Stimulated activated CD4-positive, alpha-beta T cell treated with anti-CD3 and anti-CD28 coated beads, Interleukin-2, amount 100 ng/mL, for 4 hours (primary cell): ENCODE measurements at regions not wholly inside any gene's neighbourhood (a gene's known extent, or its start where the extent isn't known, plus 50 kb on each side); places are given as distances from the start of the nearest gene placed in this dataset.

ENCODE experiments used
- DNase-seq: peaks from one replicate; pipeline ENCODE4 v3.0.0-alpha.2; 2020; ENCODE audit warnings: low read depth

GRCh38 chr17:33352526-33352925 is 59.4 kb upstream of the ASIC2 start:
- DNase-seq: no peak

DNA sequence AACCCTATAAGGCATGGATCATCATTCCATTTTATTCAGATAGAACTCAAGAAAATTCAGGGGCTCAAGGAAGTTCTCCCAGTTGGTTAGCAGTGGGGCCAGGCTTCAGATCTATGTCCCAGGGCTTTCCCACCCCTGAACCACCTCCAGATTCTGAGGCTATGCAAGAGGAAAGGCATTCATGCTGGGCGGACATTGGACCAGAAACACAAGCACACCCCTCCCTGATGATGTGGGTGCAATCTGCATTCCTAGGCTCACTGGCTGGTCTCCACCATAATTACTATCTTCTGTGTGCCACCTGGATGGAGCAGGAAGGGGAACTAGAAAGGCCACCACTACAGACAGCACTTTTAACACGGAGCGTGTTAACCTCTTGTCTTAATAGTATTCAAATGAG is 63.2 kb upstream of the ASIC2 start:
- no peak for DNase-seq

DNA sequence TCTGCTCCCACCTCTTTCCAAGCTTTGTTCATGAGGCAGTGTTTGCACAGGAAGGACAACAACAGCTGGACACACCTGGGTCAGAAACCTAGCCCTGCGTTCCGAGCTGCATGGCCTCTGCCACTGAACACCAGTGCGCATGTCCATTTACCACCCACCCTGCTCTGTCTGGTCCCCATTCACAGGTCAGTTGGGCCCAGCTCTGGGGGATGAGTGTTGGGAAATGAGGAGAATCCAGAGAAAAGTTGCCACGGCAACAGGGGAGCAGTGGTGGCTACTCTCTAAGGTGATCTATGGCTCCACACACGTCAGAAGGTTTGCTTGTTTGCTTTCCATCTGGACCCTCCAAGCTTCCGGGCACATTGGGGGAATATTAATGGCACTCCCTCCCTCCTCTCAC is 70.4 kb upstream of the ASIC2 start:
- DNase-seq: no peak

DNA sequence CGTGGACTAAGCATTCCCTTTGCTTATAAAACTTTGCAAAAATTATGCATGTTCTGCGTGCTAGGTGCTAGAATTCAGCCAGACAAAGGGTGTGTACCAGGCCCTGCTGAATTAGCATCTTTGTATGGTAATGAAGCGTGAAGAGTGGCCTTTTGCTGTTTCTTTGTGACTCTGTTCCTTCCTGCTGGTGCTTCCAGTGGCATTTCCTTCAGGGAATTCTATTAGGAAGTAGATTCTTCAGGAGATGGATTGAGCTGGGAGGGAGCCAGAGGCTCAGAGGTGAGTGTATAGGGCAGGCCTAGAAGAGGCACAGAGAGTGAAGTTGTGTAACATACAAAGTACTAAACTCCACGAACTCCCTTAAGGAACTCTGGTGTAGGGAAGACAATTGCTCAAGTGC is 73.9 kb upstream of the ASIC2 start:
- no peak for DNase-seq

DNA sequence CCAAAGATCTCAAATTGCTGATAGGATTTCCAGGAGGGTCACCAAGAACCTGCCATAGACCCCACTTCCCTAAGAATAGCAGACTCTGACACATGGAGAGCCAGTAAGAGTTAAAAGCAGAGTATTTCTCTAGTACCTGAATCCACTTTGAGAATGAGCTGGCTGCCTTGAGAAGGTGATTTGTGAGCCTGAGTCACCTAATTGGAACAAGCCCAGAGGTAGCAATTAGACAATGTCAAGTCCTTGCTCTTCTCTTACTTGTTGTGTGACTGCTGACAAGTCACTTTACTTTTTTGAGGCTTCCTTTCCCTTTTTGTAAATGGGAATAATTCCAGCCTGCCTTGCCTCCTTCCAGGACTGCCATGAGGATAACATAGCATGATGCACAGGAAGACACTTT is 76.1 kb upstream of the ASIC2 start:
- no peak for DNase-seq

- no peak for DNase-seq
These were observed 76.8 kb upstream of the ASIC2 start for GRCh38 chr17:33369876-33370275.

GRCh38 chr17:33370401-33370800 is 77.3 kb upstream of the ASIC2 start:
- DNase-seq: no peak

DNA sequence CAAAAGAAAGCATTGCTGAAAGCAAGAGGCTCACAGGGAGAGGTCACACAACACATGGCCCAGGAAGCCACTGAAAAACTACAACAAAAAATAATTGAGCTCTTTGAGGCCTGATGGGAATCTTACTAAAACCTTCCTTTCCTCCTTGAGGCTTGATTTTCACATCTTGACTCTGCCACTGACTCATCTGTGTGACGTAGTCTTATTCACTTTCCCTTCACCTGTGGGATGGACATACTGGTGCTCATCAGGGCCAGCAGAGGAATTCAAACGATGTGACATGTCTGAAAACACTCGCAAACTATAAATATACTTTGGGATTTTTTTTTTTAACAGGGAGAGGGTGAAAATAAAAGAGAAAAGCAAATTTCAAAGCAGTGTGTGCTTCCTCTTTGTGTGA is 78.3 kb upstream of the ASIC2 start:
- no peak for DNase-seq

- DNase-seq: no peak
These were observed 80.2 kb upstream of the ASIC2 start for GRCh38 chr17:33373273-33373672.

GRCh38 chr17:33375103-33375502 is 82.0 kb upstream of the ASIC2 start:
- no peak for DNase-seq

DNA sequence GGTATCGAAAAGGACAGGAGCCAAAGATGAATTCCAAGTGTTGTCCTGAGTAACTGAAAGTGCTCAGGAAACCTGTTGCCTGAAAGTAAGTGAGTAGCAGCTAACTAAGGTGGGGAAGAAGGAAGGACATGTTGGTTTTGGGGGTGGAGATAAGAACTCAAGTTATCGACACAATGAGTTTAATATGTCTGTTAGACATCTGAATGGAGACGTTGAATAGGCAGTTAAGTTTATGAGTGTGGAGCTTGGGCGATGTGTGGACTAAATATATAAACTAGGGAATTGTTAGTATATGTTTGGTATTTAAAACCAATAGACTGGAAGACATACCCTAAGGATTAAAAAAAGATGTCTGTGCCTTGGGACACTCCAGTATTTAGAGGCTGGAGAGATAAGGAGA is 82.7 kb upstream of the ASIC2 start:
- no peak for DNase-seq

- no peak for DNase-seq
These were observed 84.9 kb upstream of the ASIC2 start for GRCh38 chr17:33377837-33378595.

GRCh38 chr17:33381201-33381600 is 88.1 kb upstream of the ASIC2 start:
- no peak for DNase-seq

- DNase-seq: no peak
These were observed 90.5 kb upstream of the ASIC2 start for GRCh38 chr17:33383488-33384023.

DNA sequence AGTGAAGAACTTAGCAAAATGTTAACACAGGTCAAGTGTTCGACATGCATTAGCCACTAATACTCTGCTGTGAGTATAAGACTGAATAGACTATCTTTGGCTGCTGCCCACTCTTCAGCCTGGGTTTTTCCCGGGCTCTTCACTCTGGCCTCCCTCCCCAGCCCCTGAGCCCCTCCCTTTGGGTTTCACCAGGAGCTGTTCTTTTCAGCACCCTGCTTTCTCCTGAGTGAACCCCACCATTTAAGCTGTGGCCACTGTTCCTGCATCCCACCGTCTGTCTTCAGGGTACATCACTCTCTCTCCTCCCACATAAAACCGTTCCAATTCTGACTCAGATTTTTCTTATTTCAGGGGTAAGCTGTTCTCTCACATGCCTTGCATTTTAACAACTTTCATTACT is 92.0 kb upstream of the ASIC2 start:
- no peak for DNase-seq

DNA sequence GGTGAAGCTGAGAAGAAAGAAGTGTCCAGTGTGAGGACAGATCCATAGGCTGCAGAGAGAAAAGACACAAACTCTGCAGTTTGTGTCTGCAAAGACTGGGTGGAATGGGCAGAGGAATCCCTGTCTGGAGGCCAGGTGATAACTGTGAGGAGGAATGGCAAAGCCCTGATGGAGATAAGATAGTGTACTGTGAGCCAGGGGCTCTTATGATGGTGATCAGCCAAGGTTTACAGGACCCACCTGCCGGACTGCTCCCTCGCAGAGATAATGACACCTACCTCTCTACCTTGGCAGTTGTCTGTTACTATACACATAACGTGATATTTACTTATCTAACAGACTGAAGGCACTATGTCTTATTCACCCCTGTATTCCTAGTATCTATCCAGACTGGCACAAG is 92.6 kb upstream of the ASIC2 start:
- DNase-seq: no peak

GRCh38 chr17:33387406-33387805 is 94.3 kb upstream of the ASIC2 start:
- no peak for DNase-seq

DNA sequence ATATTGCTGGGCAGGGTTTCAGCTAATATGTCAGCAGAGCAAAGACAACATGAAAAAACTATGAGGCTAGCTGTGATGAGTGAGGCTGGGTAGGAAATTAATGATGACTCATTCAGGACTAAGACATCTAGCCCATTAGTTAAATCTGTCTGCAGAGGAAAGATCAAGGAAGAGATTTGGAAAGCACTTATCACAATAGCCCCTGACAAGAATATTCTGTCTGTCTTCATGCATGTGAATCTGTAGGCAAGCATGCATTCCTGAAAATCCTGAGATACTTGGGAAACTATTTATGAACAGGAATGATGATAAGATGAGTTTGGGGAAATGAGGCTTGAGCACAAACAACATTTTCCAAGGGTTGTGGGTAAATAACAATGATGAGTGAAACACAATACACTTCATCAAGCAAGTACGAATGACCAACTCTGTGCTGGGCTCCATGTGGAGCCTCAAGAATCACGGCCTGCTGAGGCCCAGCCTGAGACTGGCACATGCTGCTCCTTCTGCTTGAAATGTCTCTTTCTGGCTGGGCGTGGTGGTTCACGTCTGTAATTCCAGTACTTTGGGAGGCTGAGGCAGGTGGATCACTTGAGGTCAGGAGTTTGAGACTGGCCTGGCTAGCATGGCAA is 96.5 kb upstream of the ASIC2 start:
- no peak for DNase-seq

DNA sequence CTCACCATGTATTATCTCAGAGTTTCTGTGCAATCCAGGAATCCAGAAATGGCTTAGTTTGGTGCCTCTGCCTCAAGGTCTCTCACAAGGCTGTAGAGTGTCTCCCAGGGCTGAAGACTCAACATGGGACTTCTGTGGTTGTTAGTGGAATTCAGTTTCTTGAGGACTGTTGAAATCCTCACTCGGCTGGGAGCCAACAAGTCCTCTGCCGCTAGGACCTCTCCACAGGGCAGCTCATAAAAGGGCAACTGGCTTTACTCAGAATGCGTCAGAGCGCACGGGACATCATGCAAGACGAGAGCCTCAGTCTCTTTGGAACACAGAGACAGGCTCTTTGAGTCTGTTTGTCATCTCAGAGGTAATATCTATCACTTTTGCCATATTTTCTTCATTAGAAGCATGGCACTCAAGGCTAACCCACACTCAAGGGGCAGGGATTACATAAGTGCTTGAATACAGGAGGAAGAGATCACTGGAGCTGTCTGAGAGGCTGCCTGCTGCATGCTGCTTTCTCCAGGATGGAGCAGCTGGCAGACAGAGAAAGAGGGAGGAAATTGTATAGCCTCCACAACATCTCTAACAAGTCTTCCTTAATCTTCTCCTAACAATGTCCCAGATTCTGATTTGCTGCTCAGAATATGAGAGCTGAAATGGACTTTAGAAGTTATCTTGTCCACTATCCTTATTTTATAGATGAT is 97.5 kb upstream of the ASIC2 start:
- no peak for DNase-seq

- no peak for DNase-seq
These were observed 103.7 kb upstream of the ASIC2 start for GRCh38 chr17:33396818-33397217.

GRCh38 chr17:33398386-33398785 is 105.3 kb upstream of the ASIC2 start:
- no peak for DNase-seq

GRCh38 chr17:33401249-33401648 is 108.2 kb upstream of the ASIC2 start:
- no peak for DNase-seq

DNA sequence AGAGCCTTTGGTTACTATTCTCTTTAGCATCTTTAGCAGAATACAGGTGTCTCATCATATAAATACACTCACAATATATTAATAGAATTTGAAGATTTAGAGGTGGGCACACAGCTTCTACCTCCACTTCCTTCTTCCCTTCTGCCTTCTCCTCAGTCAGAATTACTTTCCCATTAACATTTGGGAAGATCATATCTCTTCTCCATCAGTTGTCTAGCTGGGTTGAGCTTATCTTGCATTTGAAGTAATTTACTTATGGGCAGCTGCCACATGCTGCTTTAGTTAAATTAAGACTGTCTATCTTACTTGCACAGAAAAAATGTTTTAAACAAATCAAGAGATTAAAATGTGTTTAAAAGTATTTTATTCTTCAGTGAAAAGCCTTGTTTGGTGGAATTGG is 110.1 kb upstream of the ASIC2 start:
- DNase-seq: no peak
